Hepatocyte (in vitro differentiated cells): ENCODE measurements at regions not wholly inside any gene's neighbourhood (a gene's known extent, or its start where the extent isn't known, plus 50 kb on each side); places are given as distances from the start of the nearest gene placed in this dataset.

Experiments
- DNase-seq: peaks from one replicate; pipeline ENCODE4 v3.0.0-alpha.2; 2016; ENCODE audit warnings: low spot score
- H2AFZ ChIP-seq: fragments of 200-600 bp; sonication (generic); 2 replicates; pipeline ENCODE4 v1.6.0; 2016; ENCODE audit warnings: antibody characterized with exemption, mild to moderate bottlenecking
- H3K27ac ChIP-seq: fragments of 200-600 bp; sonication (generic); 2 replicates; pipeline ENCODE4 v1.5.1; 2016; ENCODE audit warnings: mild to moderate bottlenecking
- H3K27me3 ChIP-seq: fragments of 200-600 bp; sonication (generic); 2 replicates; pipeline ENCODE4 v1.6.1; 2016
- H3K36me3 ChIP-seq: fragments of 200-600 bp; sonication (generic); replicated peaks from 2 replicates; pipeline ENCODE4 v1.5.1; 2016; ENCODE audit warnings: low read depth; ENCODE audit not compliant: insufficient read depth
- H3K4me1 ChIP-seq: fragments of 200-600 bp; sonication (generic); 2 replicates; pipeline ENCODE4 v1.5.1; 2016; ENCODE audit warnings: mild to moderate bottlenecking, moderate library complexity; ENCODE audit not compliant: insufficient read depth
- H3K4me2 ChIP-seq: fragments of 200-600 bp; sonication (generic); 2 replicates; pipeline ENCODE4 v1.6.0; 2016
- H3K4me3 ChIP-seq: fragments of 200-600 bp; sonication (generic); 2 replicates; pipeline ENCODE4 v1.5.1; 2016; ENCODE audit warnings: mild to moderate bottlenecking
- H3K79me2 ChIP-seq: fragments of 200-600 bp; sonication (generic); 2 replicates; pipeline ENCODE4 v1.6.0; 2017; ENCODE audit warnings: mild to moderate bottlenecking
- H3K9me2 ChIP-seq: fragments of 200-600 bp; sonication (generic); replicated peaks from 2 replicates; pipeline ENCODE4 v1.6.0; 2017; ENCODE audit warnings: mild to moderate bottlenecking; ENCODE audit not compliant: insufficient read depth
- H3K9me3 ChIP-seq: fragments of 200-600 bp; sonication (generic); 2 replicates; pipeline ENCODE4 v1.5.1; 2016; ENCODE audit warnings: low read depth, mild to moderate bottlenecking
- H4K20me1 ChIP-seq: fragments of 200-600 bp; sonication (generic); 2 replicates; pipeline ENCODE4 v1.6.0; 2016; ENCODE audit warnings: mild to moderate bottlenecking; ENCODE audit not compliant: insufficient read depth, poor library complexity, severe bottlenecking
- EZH2 ChIP-seq: fragments of 200-600 bp; sonication (generic); IDR thresholded peaks from 2 replicates; pipeline ENCODE4 v1.6.1; 2016; ENCODE audit warnings: antibody characterized with exemption, mild to moderate bottlenecking, borderline replicate concordance
- EZH2phosphoT487 ChIP-seq: fragments of 200-600 bp; sonication (generic); IDR thresholded peaks from one replicate; pipeline ENCODE4 v1.6.1; 2018; ENCODE audit warnings: antibody characterized with exemption, mild to moderate bottlenecking, low read depth, moderate library complexity; ENCODE audit not compliant: unreplicated experiment, severe bottlenecking
- WGBS: methylation state at CpG from one replicate; pipeline ENCODE4 v1.1.6; 2016; ENCODE audit warnings: low lambda C conversion rate; ENCODE audit errors: missing lambda C conversion rate; 5-methylcytosine and 5-hydroxymethylcytosine counted together
- TF ChIP-seq, protein P1 (sequence below): fragments of 200-600 bp; sonication (generic); IDR thresholded peaks from 2 replicates; pipeline ENCODE4 v1.5.1; 2016; ENCODE audit warnings: antibody characterized with exemption, mild to moderate bottlenecking; ENCODE audit not compliant: poor library complexity

- H3K79me2 ChIP-seq = no peaks in the 10 kb centered on the region
- DNase-seq = no peak
- no peaks in the 10 kb centered on the region for H3K9me2 ChIP-seq
- no peaks in the 10 kb centered on the region for H3K36me3 ChIP-seq
- no peak for TF ChIP-seq EZH2phosphoT487
- TF ChIP-seq EZH2 = no peak
- TF ChIP-seq, protein P1, sequence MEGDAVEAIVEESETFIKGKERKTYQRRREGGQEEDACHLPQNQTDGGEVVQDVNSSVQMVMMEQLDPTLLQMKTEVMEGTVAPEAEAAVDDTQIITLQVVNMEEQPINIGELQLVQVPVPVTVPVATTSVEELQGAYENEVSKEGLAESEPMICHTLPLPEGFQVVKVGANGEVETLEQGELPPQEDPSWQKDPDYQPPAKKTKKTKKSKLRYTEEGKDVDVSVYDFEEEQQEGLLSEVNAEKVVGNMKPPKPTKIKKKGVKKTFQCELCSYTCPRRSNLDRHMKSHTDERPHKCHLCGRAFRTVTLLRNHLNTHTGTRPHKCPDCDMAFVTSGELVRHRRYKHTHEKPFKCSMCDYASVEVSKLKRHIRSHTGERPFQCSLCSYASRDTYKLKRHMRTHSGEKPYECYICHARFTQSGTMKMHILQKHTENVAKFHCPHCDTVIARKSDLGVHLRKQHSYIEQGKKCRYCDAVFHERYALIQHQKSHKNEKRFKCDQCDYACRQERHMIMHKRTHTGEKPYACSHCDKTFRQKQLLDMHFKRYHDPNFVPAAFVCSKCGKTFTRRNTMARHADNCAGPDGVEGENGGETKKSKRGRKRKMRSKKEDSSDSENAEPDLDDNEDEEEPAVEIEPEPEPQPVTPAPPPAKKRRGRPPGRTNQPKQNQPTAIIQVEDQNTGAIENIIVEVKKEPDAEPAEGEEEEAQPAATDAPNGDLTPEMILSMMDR = no peak
- H3K27me3 ChIP-seq = no peaks in the 10 kb centered on the region
- no peak overlapping the region for H3K4me3 ChIP-seq
- H3K4me2 ChIP-seq = no peak overlapping the region
- H3K4me1 ChIP-seq = no peaks in the 10 kb centered on the region
- H3K27ac ChIP-seq = no peak overlapping the region
- H2AFZ ChIP-seq = no peak overlapping the region
- no peaks in the 10 kb centered on the region for H3K9me3 ChIP-seq
- no peaks in the 10 kb centered on the region for H4K20me1 ChIP-seq
Observed at GRCh38 chr3:35519936-35520335, 119.4 kb upstream of the ARPP21 start.

DNA sequence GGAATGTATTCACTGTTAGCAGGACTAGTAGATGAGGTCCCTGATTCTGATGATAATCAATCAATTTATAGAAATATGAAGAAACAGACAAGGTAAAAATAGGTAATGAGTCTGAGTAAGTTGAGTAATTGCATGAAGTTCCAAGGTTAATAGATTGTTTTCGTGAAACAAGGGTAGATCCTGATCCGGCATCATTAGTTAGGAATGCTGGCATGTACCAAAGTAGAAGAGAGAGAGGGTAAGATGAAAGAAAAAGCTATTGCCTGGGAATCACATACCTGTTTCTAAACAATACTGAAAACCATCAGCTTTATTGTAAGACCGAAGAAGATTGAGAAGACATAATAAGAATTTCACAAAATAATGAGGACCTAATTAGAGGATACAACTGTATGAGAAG, 118.1 kb upstream of the ARPP21 start:
- Histone ChIP-seq H3K4me2 (no peak overlapping the region), H3K4me3 (no peak overlapping the region), H3K79me2 (no peaks in the 10 kb centered on the region), H3K9me3 (no peaks in the 10 kb centered on the region), H3K27ac (no peak overlapping the region), H3K36me3 (no peaks in the 10 kb centered on the region), H3K27me3 (no peaks in the 10 kb centered on the region), H4K20me1 (no peaks in the 10 kb centered on the region), H2AFZ (no peak overlapping the region), H3K9me2 (no peaks in the 10 kb centered on the region), H3K4me1 (no peaks in the 10 kb centered on the region)
- TF ChIP-seq, protein P1 = no peak
- TF ChIP-seq EZH2phosphoT487 (no peak), EZH2 (no peak)
- WGBS = 71% methylated on average over 3 of the region's 3 CpGs
- no peak for DNase-seq

- H2AFZ ChIP-seq = peak overlapping the region; percentile 6
- H3K4me3 ChIP-seq = no peak overlapping the region
- H3K4me2 ChIP-seq = no peak overlapping the region
- H3K9me3 ChIP-seq = no peaks in the 10 kb centered on the region
- H3K79me2 ChIP-seq = no peaks in the 10 kb centered on the region
- H3K27ac ChIP-seq = no peak overlapping the region
- H3K4me1 ChIP-seq = no peaks in the 10 kb centered on the region
- 79% methylated on average over 3 of the region's 3 CpGs for WGBS
- DNase-seq = no peak
- H3K9me2 ChIP-seq = no peaks in the 10 kb centered on the region
- H4K20me1 ChIP-seq = no peaks in the 10 kb centered on the region
- H3K27me3 ChIP-seq = no peaks in the 10 kb centered on the region
- H3K36me3 ChIP-seq = no peaks in the 10 kb centered on the region
- TF ChIP-seq EZH2 = no peak
- TF ChIP-seq, protein P1 = no peak
Observed at GRCh38 chr3:35522450-35522849, 116.9 kb upstream of the ARPP21 start.

DNA sequence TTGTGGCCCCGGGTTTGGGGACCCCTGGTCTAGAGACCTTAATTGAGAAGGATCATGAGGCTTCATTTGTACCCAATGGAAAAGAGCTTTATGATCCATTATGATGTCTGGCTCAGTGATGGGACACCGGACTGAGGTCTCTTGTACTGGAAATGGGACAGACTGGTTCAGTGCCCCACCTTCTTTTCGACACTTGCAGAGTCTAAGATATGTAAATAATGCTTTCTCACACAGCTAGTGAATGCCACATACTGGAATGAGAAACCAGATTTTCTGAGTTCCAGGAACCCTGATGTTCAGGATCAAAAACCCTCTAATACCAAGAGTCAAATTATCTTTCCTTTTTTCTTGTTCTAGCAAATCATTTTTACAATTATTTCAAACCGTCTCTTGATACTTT, 116.3 kb upstream of the ARPP21 start:
- Histone ChIP-seq H3K27me3 (no peaks in the 10 kb centered on the region), H3K4me3 (no peak overlapping the region), H2AFZ (no peak overlapping the region), H3K4me1 (no peaks in the 10 kb centered on the region), H3K27ac (no peak overlapping the region), H4K20me1 (no peaks in the 10 kb centered on the region), H3K79me2 (no peaks in the 10 kb centered on the region), H3K36me3 (no peaks in the 10 kb centered on the region), H3K4me2 (no peak overlapping the region), H3K9me3 (no peaks in the 10 kb centered on the region), H3K9me2 (no peaks in the 10 kb centered on the region)
- WGBS = 92% methylated on average over 4 of the region's 4 CpGs
- DNase-seq = no peak
- no peak for TF ChIP-seq EZH2phosphoT487
- TF ChIP-seq EZH2 = no peak
- TF ChIP-seq, protein P1 = no peak
